GM12878 (cell line): ENCODE measurements at regions not wholly inside any gene's neighbourhood (a gene's known extent, or its start where the extent isn't known, plus 50 kb on each side); places are given as distances from the start of the nearest gene placed in this dataset.

Experiments used
- ATF7 ChIP-seq: fragments of 450-650 bp; IDR thresholded peaks from 2 replicates; pipeline ENCODE4 v1.6.1; 2016; ENCODE audit warnings: low read depth, mild to moderate bottlenecking
- BRCA1 ChIP-seq: IDR thresholded peaks from 2 replicates; pipeline ENCODE4 v1.6.1; 2011; ENCODE audit warnings: low read depth, low read length, improper control_type of control experiment
- CHD2 ChIP-seq: IDR thresholded peaks from 2 replicates; pipeline ENCODE4 v1.6.1; 2011; ENCODE audit warnings: low read depth, low read length, improper control_type of control experiment, borderline replicate concordance
- LARP7 ChIP-seq: fragments of 450-650 bp; IDR thresholded peaks from 2 replicates; pipeline ENCODE4 v1.6.1; 2017; ENCODE audit warnings: mild to moderate bottlenecking
- MYC ChIP-seq: IDR thresholded peaks from 2 replicates; pipeline ENCODE4 v1.6.1; 2011; ENCODE audit warnings: mild to moderate bottlenecking, low read length, moderate library complexity, inconsistent platforms; ENCODE audit not compliant: insufficient read depth, insufficient replicate concordance, insufficient read length, severe bottlenecking
- RAD51 ChIP-seq: fragments of 450-650 bp; IDR thresholded peaks from 2 replicates; pipeline ENCODE4 v1.6.1; 2016; ENCODE audit warnings: moderate library complexity, mild to moderate bottlenecking, inconsistent platforms
- RFX5 ChIP-seq: IDR thresholded peaks from 2 replicates; pipeline ENCODE4 v1.6.1; 2011; ENCODE audit warnings: low read depth, low read length, improper control_type of control experiment
- SIN3A ChIP-seq: IDR thresholded peaks from 2 replicates; pipeline ENCODE4 v1.6.1; 2012; ENCODE audit warnings: low read depth, low read length, improper control_type of control experiment
- STAT3 ChIP-seq: IDR thresholded peaks from 2 replicates; pipeline ENCODE4 v1.6.1; 2011; ENCODE audit warnings: low read depth, low read length, improper control_type of control experiment
- TCF7 ChIP-seq: IDR thresholded peaks from 2 replicates; pipeline ENCODE4 v1.6.1; 2014; ENCODE audit warnings: antibody characterized with exemption, borderline replicate concordance
- ZNF274 ChIP-seq: IDR thresholded peaks from one replicate; pipeline ENCODE4 v1.8.0; 2011; ENCODE audit not compliant: insufficient read length, insufficient read depth
- ZNF384 ChIP-seq: IDR thresholded peaks from 2 replicates; pipeline ENCODE4 v1.6.1; 2012; ENCODE audit warnings: low read depth, mild to moderate bottlenecking, low read length, improper control_type of control experiment, borderline replicate concordance
- TF ChIP-seq, protein P1 (sequence below), 3 experiments: IDR thresholded peaks in 2 of 3; conservative IDR thresholded peaks in 1 of 3; 2 replicates each; pipeline ENCODE4 v1.5.1; 2011; ENCODE audit warnings: low read depth in 3 of 3, low read length in 3 of 3, mild to moderate bottlenecking in 3 of 3, control low read depth in 2 of 3, moderate library complexity in 2 of 3, inconsistent platforms in 1 of 3, mixed read lengths in 1 of 3; ENCODE audit not compliant: control insufficient read depth in 2 of 3, insufficient read depth in 1 of 3; ENCODE audit errors: extremely low read depth in 1 of 3

DNA sequence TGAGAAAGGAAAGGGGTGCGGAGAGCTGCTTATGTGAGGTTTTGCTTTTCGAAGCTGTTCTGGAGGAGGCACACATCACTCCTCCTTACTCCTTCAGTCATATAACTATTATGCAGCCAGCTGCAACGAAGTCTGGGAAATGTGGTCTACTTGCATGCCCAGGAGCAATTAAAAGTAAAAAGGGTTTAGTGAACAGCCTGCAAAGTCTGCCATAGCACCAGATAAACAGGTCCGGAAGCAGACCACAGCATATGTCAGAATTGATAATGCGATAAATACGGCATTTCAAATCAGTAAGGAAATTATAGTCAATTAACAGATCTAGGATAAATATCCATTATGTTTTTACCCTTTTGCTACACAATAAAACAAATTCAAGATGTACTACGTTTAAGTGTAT lies 99.5 kb downstream of the POLR2M start:
- TF ChIP-seq TCF7: no peak
- TF ChIP-seq RFX5: no peak
- TF ChIP-seq STAT3: no peak
- no peak for TF ChIP-seq CHD2
- TF ChIP-seq SIN3A: no peak
- TF ChIP-seq, protein P1, sequence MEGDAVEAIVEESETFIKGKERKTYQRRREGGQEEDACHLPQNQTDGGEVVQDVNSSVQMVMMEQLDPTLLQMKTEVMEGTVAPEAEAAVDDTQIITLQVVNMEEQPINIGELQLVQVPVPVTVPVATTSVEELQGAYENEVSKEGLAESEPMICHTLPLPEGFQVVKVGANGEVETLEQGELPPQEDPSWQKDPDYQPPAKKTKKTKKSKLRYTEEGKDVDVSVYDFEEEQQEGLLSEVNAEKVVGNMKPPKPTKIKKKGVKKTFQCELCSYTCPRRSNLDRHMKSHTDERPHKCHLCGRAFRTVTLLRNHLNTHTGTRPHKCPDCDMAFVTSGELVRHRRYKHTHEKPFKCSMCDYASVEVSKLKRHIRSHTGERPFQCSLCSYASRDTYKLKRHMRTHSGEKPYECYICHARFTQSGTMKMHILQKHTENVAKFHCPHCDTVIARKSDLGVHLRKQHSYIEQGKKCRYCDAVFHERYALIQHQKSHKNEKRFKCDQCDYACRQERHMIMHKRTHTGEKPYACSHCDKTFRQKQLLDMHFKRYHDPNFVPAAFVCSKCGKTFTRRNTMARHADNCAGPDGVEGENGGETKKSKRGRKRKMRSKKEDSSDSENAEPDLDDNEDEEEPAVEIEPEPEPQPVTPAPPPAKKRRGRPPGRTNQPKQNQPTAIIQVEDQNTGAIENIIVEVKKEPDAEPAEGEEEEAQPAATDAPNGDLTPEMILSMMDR (IDR thresholded peaks at IDR 0.05 in 2 of 3, conservative IDR thresholded peaks at IDR 0.05 in 1 of 3; ENCODE audit: control insufficient read depth in 2 of 3, extremely low read depth in 1 of 3, insufficient read depth in 1 of 3, low read depth in 3 of 3, low read length in 3 of 3): no peak
- no peak for TF ChIP-seq ZNF384
- no peak for TF ChIP-seq MYC
- no peak for TF ChIP-seq RAD51
- no peak for TF ChIP-seq BRCA1
- no peak for TF ChIP-seq ZNF274
- no peak for TF ChIP-seq ATF7
- TF ChIP-seq LARP7: no peak
